IMR-90 (cell line): ENCODE measurements at regions not wholly inside any gene's neighbourhood (a gene's known extent, or its start where the extent isn't known, plus 50 kb on each side); places are given as distances from the start of the nearest gene placed in this dataset.

Experiments
- ATAC-seq: fragments of 200-7000 bp; cut with Tn5 transposase; 2 replicates; pipeline ENCODE4 v1.9.1; 2020; ENCODE audit warnings: low read depth, mild to moderate bottlenecking, moderate library complexity
- BruUV-seq: library from RNA; stranded (reverse); fragments of 400-500 nt; replicated peaks from 2 replicates; lab custom pipeline; 2021; lab: Mats Ljungman, UMichigan
- CTCF ChIA-PET: fragments of 300-600 bp; formaldehyde crosslinking; extraction: SDS; loops from one replicate; lab custom pipeline; 2021; ENCODE audit warnings: antibody characterized with exemption; lab: Yijun Ruan, JAX
- POLR2A ChIA-PET: fragments of 300-600 bp; sonication (Branson Sonifier 250); formaldehyde crosslinking; loops from one replicate; lab custom pipeline; 2022; ENCODE audit warnings: antibody characterized with exemption; ENCODE audit not compliant: unreplicated experiment; lab: Charles Lee
- DNase-seq: peaks from one replicate; pipeline ENCODE4 v3.0.0; 2013
- H2AFZ ChIP-seq: replicated peaks from 2 replicates; pipeline ENCODE3; 2013; ENCODE audit warnings: low read length, mild to moderate bottlenecking; ENCODE audit not compliant: poor library complexity
- H2AK5ac ChIP-seq: 2 replicates; pipeline ENCODE4 v1.6.1; 2013; ENCODE audit warnings: low read depth, low read length, inconsistent platforms
- H2AK9ac ChIP-seq: replicated peaks from 2 replicates; pipeline ENCODE3; 2013; ENCODE audit warnings: mild to moderate bottlenecking, low read depth, low read length, moderate library complexity; ENCODE audit not compliant: poor library complexity
- H2BK120ac ChIP-seq: 2 replicates; pipeline ENCODE4 v1.6.1; 2013; ENCODE audit warnings: low read depth, low read length, inconsistent platforms
- H2BK15ac ChIP-seq: 3 replicates; pipeline ENCODE4 v1.6.1; 2013; ENCODE audit warnings: low read depth, low read length, inconsistent platforms
- H2BK20ac ChIP-seq: 2 replicates; pipeline ENCODE4 v1.6.1; 2013; ENCODE audit warnings: low read depth, mild to moderate bottlenecking, inconsistent platforms, low read length, moderate library complexity
- H2BK5ac ChIP-seq: 2 replicates; pipeline ENCODE4 v1.6.1; 2013; ENCODE audit warnings: mild to moderate bottlenecking, low read depth, low read length, inconsistent platforms; ENCODE audit not compliant: poor library complexity, severe bottlenecking
- H3K14ac ChIP-seq: replicated peaks from 2 replicates; pipeline ENCODE4 v1.6.1; 2013; ENCODE audit warnings: low read depth, low read length, inconsistent platforms
- H3K18ac ChIP-seq: 2 replicates; pipeline ENCODE4 v1.6.1; 2013; ENCODE audit warnings: low read depth, low read length, control low read depth
- H3K23ac ChIP-seq: 2 replicates; pipeline ENCODE4 v1.6.1; 2013; ENCODE audit warnings: low read depth, low read length, inconsistent platforms
- H3K27ac ChIP-seq: 2 replicates; pipeline ENCODE4 v1.5.1; 2013; ENCODE audit warnings: mild to moderate bottlenecking, control low read depth, low read length; ENCODE audit not compliant: insufficient read depth
- H3K27me3 ChIP-seq: 2 replicates; pipeline ENCODE4 v1.6.1; 2013; ENCODE audit warnings: low read length; ENCODE audit not compliant: control insufficient read depth, insufficient read depth
- H3K36me3 ChIP-seq: 2 replicates; pipeline ENCODE4 v1.6.1; 2013; ENCODE audit warnings: low read length, mixed read lengths; ENCODE audit not compliant: control insufficient read depth, insufficient read depth
- H3K4ac ChIP-seq: 2 replicates; pipeline ENCODE4 v1.6.1; 2013; ENCODE audit warnings: low read depth, low read length, inconsistent platforms
- H3K4me1 ChIP-seq: 2 replicates; pipeline ENCODE4 v1.6.1; 2013; ENCODE audit warnings: low read length, mixed read lengths; ENCODE audit not compliant: control insufficient read depth, insufficient read depth
- H3K4me2 ChIP-seq: 2 replicates; pipeline ENCODE4 v1.6.1; 2013; ENCODE audit warnings: low read depth, mild to moderate bottlenecking, control low read depth, low read length, moderate library complexity
- H3K4me3 ChIP-seq: 2 replicates; pipeline ENCODE4 v1.5.1; 2013; ENCODE audit warnings: low read depth, mild to moderate bottlenecking, control low read depth, low read length, moderate library complexity; ENCODE audit not compliant: insufficient read depth
- H3K56ac ChIP-seq: 2 replicates; pipeline ENCODE4 v1.6.1; 2013; ENCODE audit warnings: low read length, inconsistent platforms; ENCODE audit not compliant: insufficient read depth; ENCODE audit errors: extremely low read depth
- H3K79me1 ChIP-seq, 2 experiments: 2 replicates each; pipeline ENCODE4 v1.6.1; 2013; ENCODE audit warnings: low read length in 2 of 2, inconsistent platforms in 1 of 2, low read depth in 1 of 2
- H3K9ac ChIP-seq: 2 replicates; pipeline ENCODE4 v1.6.1; 2013; ENCODE audit warnings: low read depth, low read length, control low read depth
- H3K9me1 ChIP-seq: 2 replicates; pipeline ENCODE4 v1.6.1; 2013; ENCODE audit warnings: low read length, inconsistent platforms; ENCODE audit not compliant: insufficient read depth
- H3K9me3 ChIP-seq: 2 replicates; pipeline ENCODE4 v1.6.1; 2013; ENCODE audit warnings: low read length; ENCODE audit not compliant: control insufficient read depth, insufficient read depth
- H4K20me1 ChIP-seq: 2 replicates; pipeline ENCODE4 v1.6.1; 2013; ENCODE audit warnings: low read length, inconsistent platforms; ENCODE audit not compliant: insufficient read depth
- H4K5ac ChIP-seq: 2 replicates; pipeline ENCODE4 v1.6.1; 2013; ENCODE audit warnings: mild to moderate bottlenecking, low read depth, low read length, control low read depth
- H4K8ac ChIP-seq, 2 experiments: 2 replicates each; pipeline ENCODE4 v1.6.1; 2013; ENCODE audit warnings: low read depth in 2 of 2, low read length in 2 of 2, control low read depth in 1 of 2, inconsistent platforms in 1 of 2
- H4K91ac ChIP-seq: 2 replicates; pipeline ENCODE4 v1.6.1; 2013; ENCODE audit warnings: low read depth, low read length, inconsistent platforms; ENCODE audit not compliant: insufficient read depth
- CEBPB ChIP-seq: IDR thresholded peaks from 2 replicates; pipeline ENCODE4 v1.6.1; 2012; ENCODE audit warnings: low read depth, low read length, improper control_type of control experiment
- CHD1 ChIP-seq: IDR thresholded peaks from 2 replicates; pipeline ENCODE4 v1.6.1; 2012; ENCODE audit warnings: low read depth, low read length, improper control_type of control experiment
- FOS ChIP-seq: fragments of 150-350 bp; IDR thresholded peaks from 2 replicates; pipeline ENCODE4 v1.6.1; 2016; ENCODE audit warnings: low read depth, low read length
- MAFK ChIP-seq: IDR thresholded peaks from 2 replicates; pipeline ENCODE4 v1.6.1; 2012; ENCODE audit warnings: low read depth, low read length, improper control_type of control experiment
- MAZ ChIP-seq: IDR thresholded peaks from 2 replicates; pipeline ENCODE4 v1.6.1; 2012; ENCODE audit warnings: low read depth, mild to moderate bottlenecking, low read length, improper control_type of control experiment, moderate library complexity, borderline replicate concordance
- MXI1 ChIP-seq: IDR thresholded peaks from 2 replicates; pipeline ENCODE4 v1.6.1; 2012; ENCODE audit warnings: low read depth, mild to moderate bottlenecking, low read length, moderate library complexity, borderline replicate concordance
- NFE2L2 ChIP-seq: fragments of 150-350 bp; IDR thresholded peaks from 2 replicates; pipeline ENCODE4 v1.6.1; 2016; ENCODE audit warnings: low read depth, mild to moderate bottlenecking, low read length
- RAD21 ChIP-seq: IDR thresholded peaks from 2 replicates; pipeline ENCODE4 v1.6.1; 2012; ENCODE audit warnings: low read length, improper control_type of control experiment
- RCOR1 ChIP-seq: IDR thresholded peaks from 2 replicates; pipeline ENCODE4 v1.6.1; 2012; ENCODE audit warnings: mild to moderate bottlenecking, low read length, improper control_type of control experiment; ENCODE audit not compliant: insufficient replicate concordance
- RFX5 ChIP-seq: IDR thresholded peaks from 2 replicates; pipeline ENCODE4 v1.8.0; 2012; ENCODE audit warnings: low read depth, mild to moderate bottlenecking, low read length, moderate library complexity
- SMC3 ChIP-seq: fragments of 150-350 bp; IDR thresholded peaks from 2 replicates; pipeline ENCODE4 v1.6.1; 2016; ENCODE audit warnings: low read depth, mild to moderate bottlenecking, antibody characterized with exemption, low read length, moderate library complexity
- WGBS, 2 experiments: methylation state at CpG; one replicate each; pipeline versions ENCODE4 v1.1.5 to v1.1.7; 2013; ENCODE audit warnings: missing lambda C conversion rate in 2 of 2; ENCODE audit not compliant: insufficient read length in 1 of 2; ENCODE audit errors: extremely low coverage in 2 of 2; 5-methylcytosine and 5-hydroxymethylcytosine counted together
- dilution Hi-C: fragments of 300-500 bp; cut with HindIII; formaldehyde crosslinking; loops from one replicate; pipeline ENCODE4 v1.14.3; 2018; ENCODE audit warnings: low sequenced_read_pairs; ENCODE audit not compliant: unreplicated experiment
- in situ Hi-C: fragments of 300-500 bp; cut with MboI; formaldehyde crosslinking; loops from 3 replicates; pipeline ENCODE4 v1.14.3; 2019; ENCODE audit warnings: low sequenced_read_pairs, inconsistent platforms, mixed read lengths
- intact Hi-C: fragments of 100-400 bp; cut with micrococcal nuclease; formaldehyde crosslinking; loops from 2 replicates; pipeline ENCODE4 v1.10.0; 2022
- TF ChIP-seq, protein P1 (sequence below): fragments of 150-350 bp; IDR thresholded peaks from 2 replicates; pipeline ENCODE4 v1.6.1; 2017; ENCODE audit warnings: mild to moderate bottlenecking, antibody characterized with exemption, low read length, low read depth
- TF ChIP-seq, protein P2 (sequence below): conservative IDR thresholded peaks from 2 replicates; pipeline ENCODE4 v1.5.1; 2012; ENCODE audit warnings: mild to moderate bottlenecking, low read depth, low read length, improper control_type of control experiment
- TF ChIP-seq, protein P3 (sequence below): fragments of 150-350 bp; IDR thresholded peaks from 2 replicates; pipeline ENCODE4 v1.6.1; 2016; ENCODE audit warnings: low read depth, mild to moderate bottlenecking, low read length, moderate library complexity, borderline replicate concordance

DNA sequence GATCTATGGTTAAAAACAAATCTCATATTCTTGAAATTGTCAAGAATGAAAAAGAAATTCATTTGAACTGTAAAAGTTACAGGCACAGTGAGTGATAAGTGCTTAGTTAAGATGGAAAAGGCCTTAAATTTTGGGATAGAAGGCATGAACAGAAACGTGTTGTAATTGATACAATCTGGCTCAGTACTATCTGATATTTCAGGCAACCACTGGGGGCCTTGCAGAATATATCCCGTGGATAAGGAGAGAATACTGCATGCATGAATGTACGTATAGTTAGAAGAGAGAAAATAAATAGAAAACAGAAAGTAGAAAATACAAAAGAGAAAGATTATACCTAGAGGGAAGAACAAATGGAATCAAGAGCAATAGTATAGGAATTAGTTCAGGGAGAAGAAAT, 741.4 kb upstream of the CCDC54 start:
- TF ChIP-seq CHD1 (no peak), RCOR1 (no peak), NFE2L2 (no peak), MAFK (no peak), CEBPB (no peak), MAZ (no peak), SMC3 (no peak), RAD21 (no peak), RFX5 (no peak), MXI1 (no peak), FOS (no peak)
- TF ChIP-seq, protein P1, sequence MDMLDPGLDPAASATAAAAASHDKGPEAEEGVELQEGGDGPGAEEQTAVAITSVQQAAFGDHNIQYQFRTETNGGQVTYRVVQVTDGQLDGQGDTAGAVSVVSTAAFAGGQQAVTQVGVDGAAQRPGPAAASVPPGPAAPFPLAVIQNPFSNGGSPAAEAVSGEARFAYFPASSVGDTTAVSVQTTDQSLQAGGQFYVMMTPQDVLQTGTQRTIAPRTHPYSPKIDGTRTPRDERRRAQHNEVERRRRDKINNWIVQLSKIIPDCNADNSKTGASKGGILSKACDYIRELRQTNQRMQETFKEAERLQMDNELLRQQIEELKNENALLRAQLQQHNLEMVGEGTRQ, result no peak
- TF ChIP-seq, protein P2, sequence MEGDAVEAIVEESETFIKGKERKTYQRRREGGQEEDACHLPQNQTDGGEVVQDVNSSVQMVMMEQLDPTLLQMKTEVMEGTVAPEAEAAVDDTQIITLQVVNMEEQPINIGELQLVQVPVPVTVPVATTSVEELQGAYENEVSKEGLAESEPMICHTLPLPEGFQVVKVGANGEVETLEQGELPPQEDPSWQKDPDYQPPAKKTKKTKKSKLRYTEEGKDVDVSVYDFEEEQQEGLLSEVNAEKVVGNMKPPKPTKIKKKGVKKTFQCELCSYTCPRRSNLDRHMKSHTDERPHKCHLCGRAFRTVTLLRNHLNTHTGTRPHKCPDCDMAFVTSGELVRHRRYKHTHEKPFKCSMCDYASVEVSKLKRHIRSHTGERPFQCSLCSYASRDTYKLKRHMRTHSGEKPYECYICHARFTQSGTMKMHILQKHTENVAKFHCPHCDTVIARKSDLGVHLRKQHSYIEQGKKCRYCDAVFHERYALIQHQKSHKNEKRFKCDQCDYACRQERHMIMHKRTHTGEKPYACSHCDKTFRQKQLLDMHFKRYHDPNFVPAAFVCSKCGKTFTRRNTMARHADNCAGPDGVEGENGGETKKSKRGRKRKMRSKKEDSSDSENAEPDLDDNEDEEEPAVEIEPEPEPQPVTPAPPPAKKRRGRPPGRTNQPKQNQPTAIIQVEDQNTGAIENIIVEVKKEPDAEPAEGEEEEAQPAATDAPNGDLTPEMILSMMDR, result no peak
- TF ChIP-seq, protein P3, sequence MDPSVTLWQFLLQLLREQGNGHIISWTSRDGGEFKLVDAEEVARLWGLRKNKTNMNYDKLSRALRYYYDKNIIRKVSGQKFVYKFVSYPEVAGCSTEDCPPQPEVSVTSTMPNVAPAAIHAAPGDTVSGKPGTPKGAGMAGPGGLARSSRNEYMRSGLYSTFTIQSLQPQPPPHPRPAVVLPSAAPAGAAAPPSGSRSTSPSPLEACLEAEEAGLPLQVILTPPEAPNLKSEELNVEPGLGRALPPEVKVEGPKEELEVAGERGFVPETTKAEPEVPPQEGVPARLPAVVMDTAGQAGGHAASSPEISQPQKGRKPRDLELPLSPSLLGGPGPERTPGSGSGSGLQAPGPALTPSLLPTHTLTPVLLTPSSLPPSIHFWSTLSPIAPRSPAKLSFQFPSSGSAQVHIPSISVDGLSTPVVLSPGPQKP, result no peak
- H3K79me1 ChIP-seq, result no peaks in the 10 kb centered on the region
- dilution Hi-C loops (no loop called here), in situ Hi-C loops (no loop called here), intact Hi-C loops (no loop called here)
- H4K5ac ChIP-seq, result no peak overlapping the region
- no peaks in the 10 kb centered on the region for H3K36me3 ChIP-seq
- no peaks in the 10 kb centered on the region for H3K9me1 ChIP-seq
- ATAC-seq (no peak), DNase-seq (no peak)
- H3K4me2 ChIP-seq, result no peak overlapping the region
- H3K4me1 ChIP-seq, result peaks cover 2% of the 10 kb centered on the region; the same call in 1 of the 2 replicates
- no peak overlapping the region for H2BK5ac ChIP-seq
- H2AFZ ChIP-seq, result no peak overlapping the region
- H3K27ac ChIP-seq, result no peak overlapping the region
- H3K56ac ChIP-seq, result no peak overlapping the region
- H4K8ac ChIP-seq, result no peak overlapping the region
- BruUV-seq, result no TSS peak
- ChIA-PET CTCF (no interaction called here), POLR2A (no interaction called here)
- no peak overlapping the region for H3K14ac ChIP-seq
- no peaks in the 10 kb centered on the region for H4K20me1 ChIP-seq
- H3K23ac ChIP-seq, result no peak overlapping the region
- no peaks in the 10 kb centered on the region for H3K27me3 ChIP-seq
- no peak overlapping the region for H2BK20ac ChIP-seq
- WGBS, 2 experiments, result 86% methylated on average over 1 of the region's 3 CpGs; no CpG with 5 or more reads in 1 of the 2 experiments
- no peak overlapping the region for H3K4ac ChIP-seq
- no peak overlapping the region for H2BK120ac ChIP-seq
- H3K9ac ChIP-seq, result no peak overlapping the region
- no peak overlapping the region for H2BK15ac ChIP-seq
- H4K91ac ChIP-seq, result no peak overlapping the region
- no peaks in the 10 kb centered on the region for H3K9me3 ChIP-seq
- H2AK5ac ChIP-seq, result no peak overlapping the region
- H3K18ac ChIP-seq, result no peak overlapping the region
- H3K4me3 ChIP-seq, result no peak overlapping the region
- H2AK9ac ChIP-seq, result no peak overlapping the region
